Loucy (cell line): ENCODE measurements at regions not wholly inside any gene's neighbourhood (a gene's known extent, or its start where the extent isn't known, plus 50 kb on each side); places are given as distances from the start of the nearest gene placed in this dataset.

Source experiments
- H2AFZ ChIP-seq: fragments of 200-600 bp; sonication (generic); 2 replicates; pipeline ENCODE4 v1.6.0; 2016; ENCODE audit warnings: antibody characterized with exemption, mild to moderate bottlenecking, low read length, moderate library complexity
- H3F3A ChIP-seq: fragments of 200-600 bp; 2 replicates; pipeline ENCODE4 v1.6.0; 2016; ENCODE audit warnings: antibody characterized with exemption, low read depth, mild to moderate bottlenecking
- H3K27me3 ChIP-seq: fragments of 200-600 bp; sonication (generic); 2 replicates; pipeline ENCODE4 v1.6.1; 2014; ENCODE audit warnings: low read length, mild to moderate bottlenecking; ENCODE audit not compliant: insufficient read depth, poor library complexity, severe bottlenecking
- H3K36me3 ChIP-seq: fragments of 200-600 bp; sonication (generic); 2 replicates; pipeline ENCODE4 v1.6.1; 2016; ENCODE audit warnings: low read length; ENCODE audit not compliant: insufficient read depth
- H3K4me1 ChIP-seq: fragments of 200-600 bp; sonication (generic); 2 replicates; pipeline ENCODE4 v1.5.1; 2014; ENCODE audit warnings: low read length, mild to moderate bottlenecking; ENCODE audit not compliant: insufficient read depth, poor library complexity, severe bottlenecking
- H3K4me2 ChIP-seq: fragments of 200-600 bp; sonication (generic); 2 replicates; pipeline ENCODE4 v1.6.0; 2014; ENCODE audit warnings: antibody characterized with exemption, low read length, low read depth, mild to moderate bottlenecking; ENCODE audit not compliant: poor library complexity, severe bottlenecking
- H3K4me3 ChIP-seq: fragments of 200-600 bp; sonication (generic); 2 replicates; pipeline ENCODE4 v1.5.1; 2014; ENCODE audit warnings: low read length, mild to moderate bottlenecking, mixed read lengths; ENCODE audit not compliant: poor library complexity, severe bottlenecking
- H3K79me2 ChIP-seq: fragments of 200-600 bp; sonication (generic); 2 replicates; pipeline ENCODE4 v1.6.1; 2014; ENCODE audit warnings: low read length; ENCODE audit not compliant: insufficient read depth
- H3K9ac ChIP-seq: fragments of 200-600 bp; sonication (generic); 2 replicates; pipeline ENCODE4 v1.6.0; 2014; ENCODE audit warnings: mild to moderate bottlenecking, low read depth, low read length, moderate library complexity; ENCODE audit not compliant: poor library complexity, severe bottlenecking
- H3K9me2 ChIP-seq: fragments of 200-600 bp; sonication (generic); replicated peaks from 2 replicates; pipeline ENCODE4 v1.6.1; 2016; ENCODE audit warnings: low read depth, low read length, mixed read lengths
- H3K9me3 ChIP-seq: fragments of 200-600 bp; sonication (generic); 2 replicates; pipeline ENCODE4 v1.6.1; 2014; ENCODE audit warnings: mild to moderate bottlenecking, antibody characterized with exemption, low read length, low read depth; ENCODE audit not compliant: insufficient read depth
- H4K20me1 ChIP-seq: fragments of 200-600 bp; sonication (generic); 2 replicates; pipeline ENCODE4 v1.6.0; 2014; ENCODE audit warnings: antibody characterized with exemption, low read length, mild to moderate bottlenecking; ENCODE audit not compliant: insufficient read depth, poor library complexity, severe bottlenecking
- EZH2phosphoT487 ChIP-seq: fragments of 200-600 bp; IDR thresholded peaks from 2 replicates; pipeline ENCODE4 v1.6.1; 2018; ENCODE audit warnings: antibody characterized with exemption, mild to moderate bottlenecking, moderate library complexity, borderline replicate concordance
- TF ChIP-seq, protein P1 (sequence below): fragments of 200-600 bp; sonication (generic); conservative IDR thresholded peaks from 2 replicates; pipeline ENCODE4 v1.5.1; 2014; ENCODE audit warnings: mild to moderate bottlenecking, antibody characterized with exemption, low read length

DNA sequence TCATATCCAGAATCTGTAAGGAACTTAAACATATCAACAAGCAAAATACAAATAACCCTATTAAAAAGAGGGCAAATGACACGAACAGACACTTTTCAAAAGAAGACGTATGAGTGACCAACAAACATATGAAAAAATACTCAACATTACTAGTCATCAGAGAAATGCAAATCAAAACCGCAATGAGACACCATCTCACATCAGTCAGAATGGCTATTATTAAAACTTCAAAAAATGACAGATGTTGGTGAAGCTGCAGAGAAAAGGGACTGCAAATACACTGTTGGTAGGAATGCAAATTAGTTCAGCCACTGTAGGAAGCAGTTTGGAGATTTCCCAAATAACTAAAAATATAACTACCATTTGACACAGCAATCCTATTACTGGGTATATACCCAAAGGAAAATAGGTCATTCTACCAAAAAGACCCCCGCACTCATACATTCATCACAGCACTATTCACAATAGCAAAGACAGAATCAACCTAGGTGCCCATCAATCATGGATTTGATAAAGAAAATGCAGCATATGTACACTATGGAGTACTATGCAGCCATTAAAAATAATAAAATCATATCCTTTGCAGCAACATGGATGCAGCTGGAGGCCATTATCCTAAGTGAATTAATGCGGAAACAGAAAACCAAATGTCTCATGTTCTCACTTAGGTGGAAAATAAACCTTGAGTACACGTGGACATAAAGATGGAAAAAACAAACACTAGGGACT lies 230.1 kb upstream of the RAB4A start:
- Histone ChIP-seq H4K20me1 (no peaks in the 10 kb centered on the region), H3K4me1 (peaks cover 13% of the 10 kb centered on the region), H3K9ac (no peak overlapping the region), H3K9me2 (no peaks in the 10 kb centered on the region), H3K4me3 (no peak overlapping the region), H2AFZ (no peak overlapping the region), H3K36me3 (no peaks in the 10 kb centered on the region), H3K79me2 (no peaks in the 10 kb centered on the region), H3K4me2 (no peak overlapping the region), H3K9me3 (no peaks in the 10 kb centered on the region), H3K27me3 (no peaks in the 10 kb centered on the region), H3F3A (no peaks in the 10 kb centered on the region)
- TF ChIP-seq, protein P1, sequence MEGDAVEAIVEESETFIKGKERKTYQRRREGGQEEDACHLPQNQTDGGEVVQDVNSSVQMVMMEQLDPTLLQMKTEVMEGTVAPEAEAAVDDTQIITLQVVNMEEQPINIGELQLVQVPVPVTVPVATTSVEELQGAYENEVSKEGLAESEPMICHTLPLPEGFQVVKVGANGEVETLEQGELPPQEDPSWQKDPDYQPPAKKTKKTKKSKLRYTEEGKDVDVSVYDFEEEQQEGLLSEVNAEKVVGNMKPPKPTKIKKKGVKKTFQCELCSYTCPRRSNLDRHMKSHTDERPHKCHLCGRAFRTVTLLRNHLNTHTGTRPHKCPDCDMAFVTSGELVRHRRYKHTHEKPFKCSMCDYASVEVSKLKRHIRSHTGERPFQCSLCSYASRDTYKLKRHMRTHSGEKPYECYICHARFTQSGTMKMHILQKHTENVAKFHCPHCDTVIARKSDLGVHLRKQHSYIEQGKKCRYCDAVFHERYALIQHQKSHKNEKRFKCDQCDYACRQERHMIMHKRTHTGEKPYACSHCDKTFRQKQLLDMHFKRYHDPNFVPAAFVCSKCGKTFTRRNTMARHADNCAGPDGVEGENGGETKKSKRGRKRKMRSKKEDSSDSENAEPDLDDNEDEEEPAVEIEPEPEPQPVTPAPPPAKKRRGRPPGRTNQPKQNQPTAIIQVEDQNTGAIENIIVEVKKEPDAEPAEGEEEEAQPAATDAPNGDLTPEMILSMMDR: no peak
- TF ChIP-seq EZH2phosphoT487: no peak

DNA sequence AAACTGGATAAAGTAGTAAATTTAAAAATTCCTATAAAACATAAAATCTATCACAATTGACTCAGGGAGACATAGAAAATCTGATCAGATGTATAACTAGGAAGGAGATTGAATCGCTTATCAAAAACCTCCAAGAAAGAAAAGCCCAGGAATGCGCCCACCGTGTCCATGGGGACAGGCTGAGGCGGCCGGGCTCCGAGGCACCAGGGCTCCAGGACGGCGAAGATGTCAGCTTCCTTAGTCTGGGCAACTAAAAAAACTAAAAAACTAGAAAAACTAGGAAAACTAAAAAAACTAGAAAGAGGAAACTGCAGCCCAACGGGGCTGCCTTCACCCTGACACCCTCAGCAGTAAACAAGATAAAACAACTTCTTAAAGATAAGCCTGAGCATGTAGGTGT lies 229.0 kb upstream of the RAB4A start:
- TF ChIP-seq, protein P1: no peak
- no peak for TF ChIP-seq EZH2phosphoT487
- no peaks in the 10 kb centered on the region for H3K9me3 ChIP-seq
- H3K9me2 ChIP-seq: no peaks in the 10 kb centered on the region
- no peak overlapping the region for H3K4me3 ChIP-seq
- H3K36me3 ChIP-seq: no peaks in the 10 kb centered on the region
- no peaks in the 10 kb centered on the region for H3K79me2 ChIP-seq
- no peaks in the 10 kb centered on the region for H3F3A ChIP-seq
- H3K4me2 ChIP-seq: no peak overlapping the region
- H4K20me1 ChIP-seq: no peaks in the 10 kb centered on the region
- no peak overlapping the region for H3K9ac ChIP-seq
- H3K4me1 ChIP-seq: peaks cover 5% of the 10 kb centered on the region
- H3K27me3 ChIP-seq: no peaks in the 10 kb centered on the region
- no peak overlapping the region for H2AFZ ChIP-seq

DNA sequence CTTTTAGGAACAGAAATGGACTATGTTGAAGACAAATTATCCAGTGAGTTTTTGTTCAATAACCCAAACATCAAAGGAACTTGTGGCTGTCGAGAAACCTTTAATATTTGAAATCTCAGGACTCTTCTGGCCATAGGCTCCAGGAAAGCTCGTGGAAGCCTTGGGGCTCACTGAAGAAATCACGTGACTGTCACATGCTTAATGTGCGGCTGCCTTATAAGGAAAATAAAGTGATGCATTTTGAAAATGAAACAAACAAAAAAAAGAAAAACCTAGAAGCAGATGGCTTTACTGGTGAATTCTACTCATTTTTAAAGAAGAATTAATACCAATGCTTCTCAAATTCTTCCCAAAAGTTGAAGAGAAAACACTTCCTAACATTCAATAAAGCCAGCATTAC lies 228.4 kb upstream of the RAB4A start:
- H3K79me2 ChIP-seq: no peaks in the 10 kb centered on the region
- H3K4me3 ChIP-seq: no peak overlapping the region
- no peak overlapping the region for H3K9ac ChIP-seq
- no peaks in the 10 kb centered on the region for H3F3A ChIP-seq
- no peaks in the 10 kb centered on the region for H3K36me3 ChIP-seq
- TF ChIP-seq, protein P1: no peak
- no peak for TF ChIP-seq EZH2phosphoT487
- H2AFZ ChIP-seq: no peak overlapping the region
- H3K27me3 ChIP-seq: no peaks in the 10 kb centered on the region
- no peaks in the 10 kb centered on the region for H3K9me2 ChIP-seq
- H3K4me2 ChIP-seq: no peak overlapping the region
- no peaks in the 10 kb centered on the region for H3K9me3 ChIP-seq
- H3K4me1 ChIP-seq: peaks cover 5% of the 10 kb centered on the region
- H4K20me1 ChIP-seq: no peaks in the 10 kb centered on the region
